22Rv1 (cell line): ENCODE measurements at regions not wholly inside any gene's neighbourhood (a gene's known extent, or its start where the extent isn't known, plus 50 kb on each side); places are given as distances from the start of the nearest gene placed in this dataset.

Experiments used
- ZFX ChIP-seq: fragments of 450-650 bp; IDR thresholded peaks from 2 replicates; pipeline ENCODE4 v1.6.1; 2017; ENCODE audit warnings: antibody characterized with exemption, borderline replicate concordance
- TF ChIP-seq, protein P1 (sequence below): fragments of 450-650 bp; IDR thresholded peaks from 2 replicates; pipeline ENCODE4 v1.5.1; 2017; ENCODE audit warnings: mild to moderate bottlenecking

DNA sequence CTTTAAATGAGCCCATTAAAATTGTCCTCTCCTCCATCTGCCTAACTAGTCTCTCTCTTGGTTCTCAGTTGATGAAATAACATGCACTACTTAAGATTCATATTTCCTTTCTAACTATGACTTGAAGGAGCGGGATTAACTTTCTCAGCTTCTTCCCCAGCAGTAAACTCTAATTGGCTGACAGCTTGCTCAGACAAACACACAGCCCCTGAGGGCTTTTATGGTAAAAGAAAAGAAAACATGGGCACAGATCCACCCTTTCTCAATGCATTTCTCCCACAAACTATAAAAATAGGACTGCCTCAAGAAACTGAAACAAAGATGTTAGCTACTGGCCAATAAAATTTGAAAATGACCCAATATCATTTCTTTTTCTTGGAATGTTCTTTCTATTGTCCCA lies 703.1 kb downstream of the ADGRL2 start:
- TF ChIP-seq, protein P1, sequence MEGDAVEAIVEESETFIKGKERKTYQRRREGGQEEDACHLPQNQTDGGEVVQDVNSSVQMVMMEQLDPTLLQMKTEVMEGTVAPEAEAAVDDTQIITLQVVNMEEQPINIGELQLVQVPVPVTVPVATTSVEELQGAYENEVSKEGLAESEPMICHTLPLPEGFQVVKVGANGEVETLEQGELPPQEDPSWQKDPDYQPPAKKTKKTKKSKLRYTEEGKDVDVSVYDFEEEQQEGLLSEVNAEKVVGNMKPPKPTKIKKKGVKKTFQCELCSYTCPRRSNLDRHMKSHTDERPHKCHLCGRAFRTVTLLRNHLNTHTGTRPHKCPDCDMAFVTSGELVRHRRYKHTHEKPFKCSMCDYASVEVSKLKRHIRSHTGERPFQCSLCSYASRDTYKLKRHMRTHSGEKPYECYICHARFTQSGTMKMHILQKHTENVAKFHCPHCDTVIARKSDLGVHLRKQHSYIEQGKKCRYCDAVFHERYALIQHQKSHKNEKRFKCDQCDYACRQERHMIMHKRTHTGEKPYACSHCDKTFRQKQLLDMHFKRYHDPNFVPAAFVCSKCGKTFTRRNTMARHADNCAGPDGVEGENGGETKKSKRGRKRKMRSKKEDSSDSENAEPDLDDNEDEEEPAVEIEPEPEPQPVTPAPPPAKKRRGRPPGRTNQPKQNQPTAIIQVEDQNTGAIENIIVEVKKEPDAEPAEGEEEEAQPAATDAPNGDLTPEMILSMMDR = no peak
- TF ChIP-seq ZFX = no peak
